BJ (cell line): ENCODE measurements at regions not wholly inside any gene's neighbourhood (a gene's known extent, or its start where the extent isn't known, plus 50 kb on each side); places are given as distances from the start of the nearest gene placed in this dataset.

Experiments used
- CTCF ChIA-PET: fragments of 350-600 bp; formaldehyde crosslinking; extraction: SDS; loops from one replicate; lab custom pipeline; 2021; ENCODE audit warnings: antibody characterized with exemption, inconsistent platforms; lab: Yijun Ruan, JAX
- POLR2A ChIA-PET: fragments of 300-600 bp; sonication (Branson Sonifier 250); formaldehyde crosslinking; extraction: SDS; loops from one replicate; lab custom pipeline; 2021; ENCODE audit warnings: antibody characterized with exemption; lab: Charles Lee
- DNase-seq: peaks from one replicate; pipeline ENCODE4 v3.0.0-alpha.2; 2011; ENCODE audit warnings: low read depth
- H3K27me3 ChIP-seq: 2 replicates; pipeline ENCODE4 v1.6.0; 2011; ENCODE audit warnings: low read length; ENCODE audit not compliant: control insufficient read depth, insufficient read depth
- H3K36me3 ChIP-seq: 2 replicates; pipeline ENCODE4 v1.5.1; 2011; ENCODE audit warnings: low read length; ENCODE audit not compliant: control insufficient read depth, insufficient read depth
- H3K4me3 ChIP-seq: 2 replicates; pipeline ENCODE4 v1.5.1; 2011; ENCODE audit warnings: low read depth, mild to moderate bottlenecking, control low read depth, low read length
- CTCF ChIP-seq: IDR thresholded peaks from 2 replicates; pipeline ENCODE4 v1.5.1; 2011; ENCODE audit warnings: low read depth, mild to moderate bottlenecking, control low read depth, inconsistent platforms, low read length, moderate library complexity; ENCODE audit not compliant: insufficient read depth

DNA sequence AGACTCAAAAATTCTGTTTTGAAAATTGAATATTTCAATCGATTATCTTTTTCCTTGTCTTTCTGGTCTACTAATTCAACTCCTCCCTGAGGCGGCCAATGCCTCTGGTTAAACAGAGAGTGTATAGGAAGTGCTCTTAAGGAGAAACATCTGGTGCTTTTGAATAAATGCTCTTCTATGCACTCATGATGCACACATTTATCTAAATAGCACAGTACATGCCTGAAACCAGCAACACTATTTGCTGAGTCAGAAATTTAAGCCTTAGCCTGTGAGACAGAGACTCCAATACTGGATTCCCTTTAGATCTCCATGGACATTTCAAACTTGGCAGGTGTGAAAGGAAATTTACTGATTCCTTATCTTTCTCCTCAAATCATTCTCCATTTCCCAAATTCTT is 118.6 kb downstream of the SLIT2 start:
- POLR2A ChIA-PET = no interaction called here
- no peaks in the 10 kb centered on the region for H3K27me3 ChIP-seq
- TF ChIP-seq CTCF = no peak
- CTCF ChIA-PET = no interaction called here
- H3K36me3 ChIP-seq = peaks cover 3% of the 10 kb centered on the region
- H3K4me3 ChIP-seq = no peak overlapping the region
- no peak for DNase-seq

DNA sequence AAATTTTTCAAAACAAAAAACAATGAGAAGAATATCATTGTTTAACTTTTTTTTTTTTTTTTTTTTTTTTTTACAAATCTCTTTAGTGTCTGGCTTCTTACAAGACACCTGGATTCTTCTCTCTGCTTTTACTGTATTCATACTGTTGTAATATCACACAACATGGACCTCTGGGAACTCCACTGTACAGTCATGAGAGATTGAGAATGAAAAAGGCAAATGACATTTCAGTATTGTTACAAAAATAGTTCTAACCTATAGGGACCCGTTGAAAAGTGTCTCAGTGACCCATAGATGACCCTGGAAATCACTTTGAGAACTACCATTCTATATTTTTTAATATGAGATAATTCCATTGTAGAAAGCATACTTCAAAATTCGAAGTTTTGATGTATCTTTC is 124.4 kb downstream of the SLIT2 start:
- no peak for TF ChIP-seq CTCF
- ChIA-PET POLR2A (no interaction called here), CTCF (no interaction called here)
- Histone ChIP-seq H3K36me3 (no peaks in the 10 kb centered on the region), H3K27me3 (no peaks in the 10 kb centered on the region), H3K4me3 (no peak overlapping the region)
- DNase-seq = no peak

DNA sequence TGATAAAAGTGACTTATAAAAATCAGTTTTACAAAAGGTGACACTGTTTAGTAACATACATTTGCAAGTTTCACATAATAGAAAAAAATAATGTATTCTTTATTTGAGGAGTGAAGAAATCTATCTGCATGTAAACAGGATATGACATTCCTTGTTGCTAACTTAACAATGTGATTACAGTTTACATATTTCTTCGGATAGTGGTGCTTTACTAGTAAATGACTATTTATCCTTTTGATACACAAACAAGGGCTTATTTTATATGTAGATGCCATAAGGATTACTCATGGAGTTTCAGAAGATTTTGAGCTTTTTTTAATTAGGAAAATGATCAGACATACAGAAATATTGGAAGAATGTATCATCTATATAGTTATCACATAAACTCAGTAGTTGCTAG is 126.5 kb downstream of the SLIT2 start:
- Histone ChIP-seq H3K36me3 (no peaks in the 10 kb centered on the region), H3K4me3 (no peak overlapping the region), H3K27me3 (no peaks in the 10 kb centered on the region)
- POLR2A ChIA-PET = no interaction called here
- DNase-seq = no peak
- CTCF ChIA-PET = interaction anchor here (1.0 kb wide), 1 partner anchor 17 kb away, joined by 4 read pairs; no protein-coding TSS in a partner anchor
- TF ChIP-seq CTCF = no peak

DNA sequence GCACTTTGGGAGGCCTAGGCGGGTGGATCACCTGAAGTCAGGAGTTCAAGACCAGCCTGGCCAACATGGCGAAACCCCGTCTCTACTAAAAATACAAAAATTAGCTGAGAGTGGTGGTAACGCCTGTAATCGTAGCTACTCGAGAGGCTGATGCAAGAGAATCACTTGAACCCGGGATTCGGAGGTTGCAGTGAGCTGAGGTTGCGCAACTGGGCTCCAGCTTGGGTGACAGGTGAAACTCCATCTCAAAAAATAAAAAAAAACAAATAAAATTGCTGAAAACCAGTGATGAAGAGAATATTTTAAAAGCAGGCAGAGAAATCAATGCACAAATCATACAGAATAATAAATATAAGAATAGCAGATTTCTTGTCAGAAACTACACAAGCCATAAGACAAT is 129.3 kb downstream of the SLIT2 start:
- H3K36me3 ChIP-seq = no peaks in the 10 kb centered on the region
- ChIA-PET CTCF (interaction anchor here (1.1 kb wide), 1 partner anchor 20 kb away, joined by 3 read pairs; no protein-coding TSS in a partner anchor), POLR2A (no interaction called here)
- H3K27me3 ChIP-seq = no peaks in the 10 kb centered on the region
- no peak for TF ChIP-seq CTCF
- no peak overlapping the region for H3K4me3 ChIP-seq
- DNase-seq = no peak

GRCh38 chr4:20383283-20383682 is 131.6 kb downstream of the SLIT2 start:
- POLR2A ChIA-PET = interaction anchor here (0.5 kb wide), 1 partner anchor 35 kb away, joined by 3 read pairs; no protein-coding TSS in a partner anchor
- CTCF ChIA-PET = interaction anchor here (0.6 to 1.1 kb wide), 2 partner anchors 32 to 2000 kb away, joined by 3 read pairs; no protein-coding TSS in a partner anchor
- Histone ChIP-seq H3K4me3 (no peak overlapping the region), H3K27me3 (no peaks in the 10 kb centered on the region), H3K36me3 (peaks cover 1% of the 10 kb centered on the region; the same call in 1 of the 2 replicates)
- no peak for TF ChIP-seq CTCF
- no peak for DNase-seq
